GM19035 (cell line): ENCODE measurements at regions not wholly inside any gene's neighbourhood (a gene's known extent, or its start where the extent isn't known, plus 50 kb on each side); places are given as distances from the start of the nearest gene placed in this dataset.
"Not testable (repeated sequence)": the region's sequence is repeated elsewhere in the genome, so short reads cannot be mapped to it uniquely, and the experiment has no call there.

ENCODE experiments used
- ATAC-seq: cut with Tn5 transposase; IDR thresholded peaks from one replicate; pipeline ENCODE4 v1.9.1; 2021; ENCODE audit not compliant: unreplicated experiment

- ATAC-seq: no peak
Measured at GRCh38 chr16:55059146-55059545, 128.5 kb downstream of the IRX5 start.

- ATAC-seq: no peak
Measured at GRCh38 chr16:55061126-55061525, 130.5 kb downstream of the IRX5 start.

- no peak for ATAC-seq
Measured at GRCh38 chr16:55062442-55062841, 131.8 kb downstream of the IRX5 start.

GRCh38 chr16:55072976-55073375 is 142.3 kb downstream of the IRX5 start:
- ATAC-seq: no peak

GRCh38 chr16:55073830-55074229 is 143.2 kb downstream of the IRX5 start:
- ATAC-seq: no peak

- not testable (repeated sequence) for ATAC-seq
Measured at GRCh38 chr16:55075208-55075607, 144.5 kb downstream of the IRX5 start.

- ATAC-seq: no peak
Measured at GRCh38 chr16:55076053-55076452, 145.4 kb downstream of the IRX5 start.

- no peak for ATAC-seq
Measured at GRCh38 chr16:55077266-55077665, 146.6 kb downstream of the IRX5 start.

GRCh38 chr16:55078153-55078552 is 147.5 kb downstream of the IRX5 start:
- ATAC-seq: no peak

GRCh38 chr16:55078699-55079410 is 148.2 kb downstream of the IRX5 start:
- ATAC-seq: no peak

GRCh38 chr16:55081622-55082590 is 151.2 kb downstream of the IRX5 start:
- no peak for ATAC-seq

- no peak for ATAC-seq
Measured at GRCh38 chr16:55082591-55082976, 151.9 kb downstream of the IRX5 start.

GRCh38 chr16:55083052-55083451 is 152.4 kb downstream of the IRX5 start:
- ATAC-seq: no peak

- ATAC-seq: no peak
Measured at GRCh38 chr16:55088098-55088497, 157.4 kb downstream of the IRX5 start.

- no peak for ATAC-seq
Measured at GRCh38 chr16:55089600-55089999, 158.9 kb downstream of the IRX5 start.

GRCh38 chr16:55091213-55091870 is 160.7 kb downstream of the IRX5 start:
- ATAC-seq: no peak

GRCh38 chr16:55091871-55092230 is 161.2 kb downstream of the IRX5 start:
- no peak for ATAC-seq

- ATAC-seq: no peak
Measured at GRCh38 chr16:55100100-55100499, 169.4 kb downstream of the IRX5 start.

GRCh38 chr16:55101026-55101425 is 170.4 kb downstream of the IRX5 start:
- no peak for ATAC-seq

- no peak for ATAC-seq
Measured at GRCh38 chr16:55102077-55102476, 171.4 kb downstream of the IRX5 start.

GRCh38 chr16:55102531-55102930 is 171.9 kb downstream of the IRX5 start:
- ATAC-seq: no peak

GRCh38 chr16:55107851-55108250 is 177.2 kb downstream of the IRX5 start:
- ATAC-seq: no peak
